HG03108 (cell line): ENCODE measurements at regions not wholly inside any gene's neighbourhood (a gene's known extent, or its start where the extent isn't known, plus 50 kb on each side); places are given as distances from the start of the nearest gene placed in this dataset.
"Not testable (repeated sequence)": the region's sequence is repeated elsewhere in the genome, so short reads cannot be mapped to it uniquely, and the experiment has no call there.

Source experiments
- ATAC-seq: cut with Tn5 transposase; IDR thresholded peaks from one replicate; pipeline ENCODE4 v1.9.1; 2021; ENCODE audit warnings: moderate library complexity; ENCODE audit not compliant: unreplicated experiment

GRCh38 chr2:58634653-58635370, 393.7 kb upstream of the FANCL start:
- ATAC-seq = no peak

GRCh38 chr2:58633613-58634365, 392.7 kb upstream of the FANCL start:
- no peak for ATAC-seq

GRCh38 chr2:58631986-58632385, 390.9 kb upstream of the FANCL start:
- no peak for ATAC-seq

GRCh38 chr2:58629545-58630119, 388.5 kb upstream of the FANCL start:
- ATAC-seq = no peak

- ATAC-seq = no peak
Measured at GRCh38 chr2:58620896-58621295, 379.8 kb upstream of the FANCL start.

GRCh38 chr2:58620093-58620492, 379.0 kb upstream of the FANCL start:
- ATAC-seq = no peak

GRCh38 chr2:58616961-58617360, 375.8 kb upstream of the FANCL start:
- no peak for ATAC-seq

GRCh38 chr2:58614219-58614618, 373.1 kb upstream of the FANCL start:
- ATAC-seq = no peak

- no peak for ATAC-seq
Measured at GRCh38 chr2:58612973-58613372, 371.8 kb upstream of the FANCL start.

- no peak for ATAC-seq
Measured at GRCh38 chr2:58609326-58609725, 368.2 kb upstream of the FANCL start.

GRCh38 chr2:58608146-58608545, 367.0 kb upstream of the FANCL start:
- no peak for ATAC-seq

- ATAC-seq = no peak
Measured at GRCh38 chr2:58607448-58607847, 366.3 kb upstream of the FANCL start.

GRCh38 chr2:58606799-58607198, 365.7 kb upstream of the FANCL start:
- ATAC-seq = no peak

- ATAC-seq = no peak
Measured at GRCh38 chr2:58604096-58604495, 363.0 kb upstream of the FANCL start.

- no peak for ATAC-seq
Measured at GRCh38 chr2:58601017-58601416, 359.9 kb upstream of the FANCL start.

GRCh38 chr2:58598171-58598570, 357.0 kb upstream of the FANCL start:
- no peak for ATAC-seq

GRCh38 chr2:58595714-58596113, 354.6 kb upstream of the FANCL start:
- no peak for ATAC-seq

- no peak for ATAC-seq
Measured at GRCh38 chr2:58594762-58595161, 353.6 kb upstream of the FANCL start.

- ATAC-seq = no peak
Measured at GRCh38 chr2:58594175-58594574, 353.1 kb upstream of the FANCL start.

GRCh38 chr2:58586178-58586577, 345.1 kb upstream of the FANCL start:
- ATAC-seq = not testable (repeated sequence)

- ATAC-seq = no peak
Measured at GRCh38 chr2:58585233-58585632, 344.1 kb upstream of the FANCL start.

GRCh38 chr2:58584606-58585118, 343.5 kb upstream of the FANCL start:
- no peak for ATAC-seq
